ENCODE measurements at regions not wholly inside any gene's neighbourhood (a gene's known extent, or its start where the extent isn't known, plus 50 kb on each side); places are given as distances from the start of the nearest gene placed in this dataset.
"Not testable (repeated sequence)": the region's sequence is repeated elsewhere in the genome, so short reads cannot be mapped to it uniquely, and the experiment has no call there.

GRCh38 chr1:193402977-193403376, 216.6 kb upstream of the B3GALT2 start:
- no peak for DNase-seq

GRCh38 chr1:193402037-193402436, 215.6 kb upstream of the B3GALT2 start:
- DNase-seq, result no peak

- DNase-seq, result no peak
Observed at GRCh38 chr1:193394336-193394735, 207.9 kb upstream of the B3GALT2 start.

- no peak for DNase-seq
Observed at GRCh38 chr1:193392686-193393085, 206.3 kb upstream of the B3GALT2 start.

DNA sequence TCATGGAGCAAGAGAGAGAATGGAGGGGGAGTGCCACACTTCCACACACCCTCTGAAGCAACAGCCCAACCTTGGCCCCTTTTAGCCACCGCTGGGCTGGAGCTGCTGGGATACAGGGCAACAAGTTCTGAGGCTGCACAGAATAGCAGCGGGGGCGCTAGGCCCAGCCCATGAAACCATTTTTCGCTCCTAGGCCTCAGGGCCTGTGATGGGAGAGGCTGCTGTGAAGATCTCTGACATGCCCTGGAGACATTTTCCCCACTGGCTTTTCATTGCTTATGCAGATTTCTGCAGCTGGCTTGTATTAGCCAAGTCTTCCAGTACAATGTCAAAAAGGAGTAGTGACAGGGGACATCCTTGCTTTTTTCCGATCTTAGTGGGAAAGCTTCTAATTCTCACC, 202.3 kb upstream of the B3GALT2 start:
- DNase-seq, result no peak

DNA sequence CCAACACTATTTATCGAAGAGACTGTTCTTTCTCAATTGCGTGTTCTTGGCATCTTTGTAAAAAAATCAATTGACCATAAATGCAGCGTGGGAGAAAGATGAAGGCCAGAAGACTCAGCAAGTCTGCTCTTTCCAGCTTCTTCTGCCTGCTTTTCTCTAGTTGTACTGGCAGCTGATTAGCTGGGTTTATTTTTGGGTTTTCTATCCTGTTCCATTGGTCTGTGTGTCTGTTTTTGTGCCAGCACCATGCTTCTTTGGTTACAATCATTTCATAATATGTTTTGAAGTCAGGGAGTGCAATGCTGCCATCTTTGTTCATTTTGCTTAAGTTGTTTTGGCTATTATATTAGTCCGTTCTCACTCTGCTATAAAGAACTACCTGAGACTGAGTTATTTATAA, 201.8 kb upstream of the B3GALT2 start:
- no peak for DNase-seq

DNA sequence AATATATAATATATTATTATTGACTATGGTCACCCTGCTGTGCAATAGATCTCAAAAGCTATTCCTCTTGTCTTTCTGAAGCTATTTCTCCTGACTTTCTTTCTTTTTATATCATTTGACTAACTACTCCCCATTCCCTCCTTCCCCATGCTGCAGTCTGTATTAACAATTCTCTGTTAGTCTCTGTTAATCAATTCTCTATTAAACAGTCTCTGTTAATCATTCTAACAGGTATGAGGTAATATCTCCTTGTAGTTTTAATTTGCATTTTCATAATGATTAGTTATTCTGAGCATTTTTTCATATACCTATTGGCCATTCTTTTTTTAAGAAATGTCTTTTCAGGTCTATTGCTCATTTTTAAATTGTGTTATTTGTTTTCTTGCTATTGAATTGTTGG, 201.0 kb upstream of the B3GALT2 start:
- DNase-seq, result no peak

- DNase-seq, result not testable (repeated sequence)
Observed at GRCh38 chr1:193378451-193378850, 192.0 kb upstream of the B3GALT2 start.

- no peak for DNase-seq
Observed at GRCh38 chr1:193377472-193377871, 191.1 kb upstream of the B3GALT2 start.

GRCh38 chr1:193372553-193372952, 186.1 kb upstream of the B3GALT2 start:
- DNase-seq, result no peak

DNA sequence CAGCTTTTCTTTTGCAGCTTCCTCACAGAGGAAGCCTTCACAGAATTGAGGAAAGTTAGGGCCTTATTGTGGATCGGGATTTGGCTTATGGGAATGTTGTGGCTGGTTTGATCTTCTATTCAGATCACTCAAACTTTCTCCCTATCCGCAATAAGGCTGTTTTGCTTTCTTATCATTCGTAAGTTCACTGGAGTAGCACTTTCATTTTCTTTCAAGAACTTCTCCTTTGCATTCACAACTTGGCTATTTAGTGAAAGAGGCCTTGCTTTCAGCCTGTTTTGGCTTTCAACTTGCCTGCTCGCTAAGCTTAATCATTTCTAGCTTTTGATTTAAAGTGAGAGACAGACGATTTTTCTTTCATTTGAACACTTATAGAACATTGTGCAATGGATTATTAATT, 181.9 kb upstream of the B3GALT2 start:
- peak; percentile 13 to 47 (median 26) for DNase-seq

- no peak for DNase-seq
Observed at GRCh38 chr1:193367863-193368262, 181.4 kb upstream of the B3GALT2 start.

DNA sequence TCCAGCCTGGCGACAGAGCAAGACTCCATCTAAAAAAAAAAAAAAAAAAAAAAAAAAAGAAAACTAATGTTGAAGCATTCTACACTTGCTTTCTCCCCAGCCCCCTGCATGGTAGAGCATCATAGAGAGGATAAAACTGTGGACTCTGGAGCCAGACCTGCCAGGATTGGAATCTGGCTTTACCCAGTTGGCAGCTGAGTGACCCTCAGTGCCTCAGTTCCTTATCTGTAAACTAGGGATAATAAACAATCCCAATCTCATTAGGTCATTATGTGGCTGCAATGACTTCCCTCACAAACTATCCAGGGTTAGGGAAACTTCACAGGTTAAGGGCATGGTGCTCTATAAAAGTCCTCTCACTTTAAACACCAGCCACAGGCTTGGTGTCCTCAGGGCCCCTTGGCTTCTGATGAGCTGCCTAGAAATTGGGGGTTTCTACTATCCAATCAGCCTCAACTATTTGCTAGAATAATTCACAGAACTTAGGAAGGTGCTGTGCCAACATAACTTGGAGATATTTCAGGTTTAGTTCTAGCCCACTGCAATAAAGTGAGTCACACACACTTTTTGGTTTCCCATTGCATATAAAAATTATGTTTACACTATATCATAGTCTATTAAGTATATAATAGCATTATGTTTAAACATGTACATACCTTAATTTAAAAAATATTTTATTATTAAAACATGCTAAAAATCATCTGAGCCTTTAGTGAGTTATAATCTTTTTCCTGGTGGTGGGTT, 180.5 kb upstream of the B3GALT2 start:
- DNase-seq, result no peak

GRCh38 chr1:193365966-193366365, 179.6 kb upstream of the B3GALT2 start:
- no peak for DNase-seq

DNA sequence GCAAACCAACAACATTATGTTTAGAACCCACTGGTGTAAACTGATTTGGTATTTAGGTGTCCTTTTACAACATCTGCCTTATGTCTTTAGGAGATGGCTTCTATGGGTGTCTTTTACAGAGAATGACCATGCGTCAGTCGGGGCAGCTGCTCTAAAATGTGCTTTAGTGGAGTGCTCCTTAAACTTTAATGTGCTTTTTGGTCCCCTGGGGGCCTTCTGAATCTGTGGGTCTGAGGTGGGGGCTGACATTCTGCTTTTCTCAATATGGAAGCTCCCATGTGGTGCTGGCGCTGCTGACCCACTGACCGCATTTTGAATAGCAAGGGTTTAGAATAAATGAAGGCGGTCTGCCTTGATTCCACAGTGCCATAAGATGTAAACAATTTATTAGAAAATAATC, 173.2 kb upstream of the B3GALT2 start:
- DNase-seq, result no peak

GRCh38 chr1:193358419-193358818, 172.0 kb upstream of the B3GALT2 start:
- DNase-seq, result no peak

- DNase-seq, result no peak
Observed at GRCh38 chr1:193356249-193356648, 169.8 kb upstream of the B3GALT2 start.

- no peak for DNase-seq
Observed at GRCh38 chr1:193355626-193356025, 169.2 kb upstream of the B3GALT2 start.

- DNase-seq, result peak in 2 of 3 donors; percentile 8 to 28
Observed at GRCh38 chr1:193355178-193355577, 168.8 kb upstream of the B3GALT2 start.

GRCh38 chr1:193348769-193349535, 162.5 kb upstream of the B3GALT2 start:
- no peak for DNase-seq

GRCh38 chr1:193348091-193348768, 161.8 kb upstream of the B3GALT2 start:
- DNase-seq, result no peak

DNA sequence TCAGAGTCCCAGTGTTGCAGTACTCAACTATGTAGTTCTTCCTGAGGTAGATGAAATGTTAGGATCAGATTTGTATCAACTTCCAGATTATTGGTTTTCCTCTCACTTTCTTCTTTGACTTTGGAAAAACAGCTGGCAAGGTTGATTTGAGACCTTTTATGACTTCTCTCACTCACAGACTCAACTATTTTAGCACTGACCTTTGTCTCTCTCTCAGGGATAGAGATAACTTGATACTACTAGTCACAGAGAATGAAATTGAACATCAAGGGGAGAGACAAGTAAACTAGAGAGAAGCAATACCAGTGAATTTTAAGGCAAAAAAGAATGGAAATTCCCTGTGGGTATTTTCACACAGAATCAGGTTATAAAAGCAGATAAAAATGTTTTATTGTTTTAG, 159.7 kb upstream of the B3GALT2 start:
- no peak for DNase-seq

DNA sequence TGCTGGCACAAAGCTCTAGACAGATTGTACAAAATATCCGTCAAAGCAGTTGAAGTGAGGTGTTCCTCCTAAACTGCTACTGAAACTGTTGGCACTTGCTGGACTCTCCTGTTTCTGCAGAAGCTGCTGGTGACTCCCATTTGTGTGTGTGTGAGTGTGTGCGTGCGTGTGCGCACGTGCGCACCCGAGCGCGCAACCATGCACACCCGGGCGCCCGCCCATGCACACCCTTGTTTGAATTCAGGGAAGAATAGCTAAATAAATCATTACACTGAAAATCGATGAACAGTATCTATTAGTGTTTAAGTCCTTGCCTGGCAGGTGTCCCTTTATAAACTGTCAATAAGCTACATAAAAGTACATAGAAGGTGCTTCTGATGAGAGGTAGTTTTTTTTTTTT, 156.4 kb upstream of the B3GALT2 start:
- no peak for DNase-seq

GRCh38 chr1:193340331-193340730, 153.9 kb upstream of the B3GALT2 start:
- DNase-seq, result no peak
